ENCODE measurements at regions not wholly inside any gene's neighbourhood (a gene's known extent, or its start where the extent isn't known, plus 50 kb on each side); places are given as distances from the start of the nearest gene placed in this dataset.
"Not testable (repeated sequence)": the region's sequence is repeated elsewhere in the genome, so short reads cannot be mapped to it uniquely, and the experiment has no call there.

GRCh38 chrY:7415157-7415633 is 503.6 kb upstream of the AMELY start:
- no peaks in the 10 kb centered on the region for H3K27me3 Mint-ChIP-seq
- H3K27ac Mint-ChIP-seq = no peak overlapping the region
- DNase-seq = no peak

DNA sequence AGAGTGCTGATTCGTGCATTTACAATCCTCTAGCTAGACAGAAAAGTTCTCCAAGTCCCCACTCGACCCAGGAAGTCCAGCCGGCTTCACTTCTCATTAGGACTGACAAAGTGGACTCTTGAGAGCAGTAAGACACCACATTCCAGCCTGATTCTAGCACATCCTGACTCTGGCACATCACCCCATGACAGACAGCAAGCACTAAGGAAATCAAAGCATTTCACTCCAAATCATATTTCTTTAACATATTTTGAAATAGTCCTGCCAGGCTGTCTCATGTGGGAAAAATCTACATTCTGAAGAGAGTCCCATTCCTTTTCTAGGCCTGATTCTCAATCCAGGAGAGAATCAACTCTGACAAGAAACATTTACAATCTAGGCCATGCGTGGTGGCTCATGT is 478.5 kb upstream of the AMELY start:
- DNase-seq (no peak), ATAC-seq (no peak)
- Mint-ChIP-seq H3K9me3 (peaks cover 29% of the 10 kb centered on the region), H3K27me3 (no peaks in the 10 kb centered on the region), H3K27ac (no peak overlapping the region), H3K36me3 (ENCODE audit: low read depth) (peaks cover 31% of the 10 kb centered on the region), H3K4me1 (no peaks in the 10 kb centered on the region), H3K4me3 (no peak overlapping the region)

More at GRCh38 chrY:7415157-7415633, 503.6 kb upstream of the AMELY start:
- H3K9me3 Mint-ChIP-seq = peaks cover 3% of the 10 kb centered on the region
- no peak overlapping the region for H3K4me3 Mint-ChIP-seq
- ATAC-seq = no peak
- no peaks in the 10 kb centered on the region for H3K36me3 Mint-ChIP-seq (ENCODE audit: low read depth)
- no peaks in the 10 kb centered on the region for H3K4me1 Mint-ChIP-seq

GRCh38 chrY:7382988-7383387 is 471.4 kb upstream of the AMELY start:
- ATAC-seq (no peak), DNase-seq (no peak)
- Mint-ChIP-seq H3K27ac (peak overlapping the region; percentile 47), H3K27me3 (no peaks in the 10 kb centered on the region), H3K36me3 (ENCODE audit: low read depth) (peaks cover 22% of the 10 kb centered on the region), H3K9me3 (no peaks in the 10 kb centered on the region), H3K4me1 (peaks cover 9% of the 10 kb centered on the region), H3K4me3 (no peak overlapping the region)

DNA sequence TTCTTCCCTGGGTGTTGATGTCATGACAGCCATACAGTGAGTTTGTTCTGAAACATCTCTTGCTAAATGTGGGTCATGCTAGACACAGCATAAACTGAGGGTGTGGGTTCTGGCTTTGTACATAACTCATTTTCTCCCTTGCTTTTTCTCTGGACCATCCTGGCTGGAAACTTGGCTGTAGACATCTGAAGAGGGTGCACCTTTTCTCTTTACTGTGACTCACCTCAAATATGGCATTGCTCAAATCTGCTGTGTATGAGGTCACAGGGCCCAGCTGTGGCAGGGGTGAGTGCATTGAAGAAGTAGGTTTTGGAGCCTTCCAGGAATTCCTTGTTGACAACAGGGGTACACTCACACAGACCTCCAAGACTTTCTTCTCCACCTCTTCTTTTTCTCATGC is 465.5 kb upstream of the AMELY start:
- ATAC-seq (no peak), DNase-seq (no peak)
- no peaks in the 10 kb centered on the region for H3K4me1 Mint-ChIP-seq
- peaks cover 18% of the 10 kb centered on the region for H3K36me3 Mint-ChIP-seq (ENCODE audit: low read depth)
- no peaks in the 10 kb centered on the region for H3K9me3 Mint-ChIP-seq
- no peaks in the 10 kb centered on the region for H3K27me3 Mint-ChIP-seq
- no peak overlapping the region for H3K4me3 Mint-ChIP-seq
- H3K27ac Mint-ChIP-seq = peak overlapping the region; percentile 39

- not testable (repeated sequence) for H3K4me3 Mint-ChIP-seq; H3K27ac Mint-ChIP-seq; H3K27me3 Mint-ChIP-seq; ATAC-seq; DNase-seq; H3K36me3 Mint-ChIP-seq (ENCODE audit: low read depth); H3K4me1 Mint-ChIP-seq; H3K9me3 Mint-ChIP-seq
These were observed 462.9 kb upstream of the AMELY start for GRCh38 chrY:7374485-7374884.

DNA sequence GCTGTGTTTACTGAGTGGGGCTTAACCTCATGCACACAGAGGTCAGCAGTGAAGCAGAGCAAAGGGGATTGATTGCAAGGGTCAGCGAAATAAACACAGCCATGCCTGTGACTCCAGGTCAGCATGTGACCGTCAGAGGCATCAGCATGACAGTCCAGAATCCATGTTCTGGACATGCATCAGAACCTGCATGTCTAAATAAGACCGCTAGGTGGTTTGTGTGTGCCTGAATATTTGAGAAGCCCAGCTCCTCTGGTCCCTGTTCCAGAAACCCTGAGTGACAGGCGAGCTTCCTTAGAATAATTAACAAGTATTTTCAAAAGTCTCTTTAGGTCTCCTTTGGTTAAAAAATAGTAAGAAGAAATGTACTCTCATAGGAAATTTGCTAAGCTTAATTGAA is 460.4 kb upstream of the AMELY start:
- H3K4me1 Mint-ChIP-seq; H3K27me3 Mint-ChIP-seq; ATAC-seq; H3K27ac Mint-ChIP-seq; H3K4me3 Mint-ChIP-seq; DNase-seq; H3K36me3 Mint-ChIP-seq (ENCODE audit: low read depth); H3K9me3 Mint-ChIP-seq: not testable (repeated sequence)

DNA sequence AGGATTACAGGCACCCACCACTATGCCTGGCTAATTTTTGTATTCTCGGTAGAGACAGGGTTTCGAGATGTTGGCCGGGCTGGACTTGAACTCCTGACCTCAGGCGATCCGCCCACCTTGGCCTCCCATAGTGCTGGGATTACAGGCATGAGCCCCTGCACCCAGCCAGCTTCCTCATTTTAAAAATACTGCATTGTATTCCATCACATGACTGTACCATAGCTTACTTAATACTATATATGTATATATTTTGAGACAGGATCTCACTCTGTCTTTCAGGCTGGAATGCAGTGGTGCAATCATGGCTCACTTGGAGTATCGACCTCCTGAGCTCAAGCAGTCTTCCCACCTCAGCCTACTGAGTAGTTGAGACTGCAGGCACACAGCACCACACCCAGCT is 459.5 kb upstream of the AMELY start:
- not testable (repeated sequence) for H3K27ac Mint-ChIP-seq; H3K36me3 Mint-ChIP-seq (ENCODE audit: low read depth); H3K9me3 Mint-ChIP-seq; H3K4me1 Mint-ChIP-seq; ATAC-seq; H3K4me3 Mint-ChIP-seq; H3K27me3 Mint-ChIP-seq; DNase-seq

DNA sequence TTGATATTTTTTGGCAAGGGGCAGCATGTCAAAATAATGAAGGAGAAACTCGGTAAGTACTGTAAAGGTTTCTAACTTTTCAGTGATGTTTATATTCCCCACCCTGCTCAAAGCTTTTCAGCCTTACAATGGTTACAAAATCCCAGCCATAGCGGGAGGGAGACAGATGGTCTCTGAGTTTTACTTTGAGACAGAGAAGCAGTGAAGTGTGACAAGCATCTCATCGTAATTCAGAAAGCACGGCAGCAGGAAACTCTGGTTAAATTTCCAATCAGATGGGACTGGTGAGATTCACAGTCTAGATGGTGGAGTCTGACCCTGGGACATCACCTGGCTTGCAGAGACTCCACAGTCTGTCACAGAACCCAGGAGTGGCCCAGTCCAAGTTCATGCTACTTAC is 448.0 kb upstream of the AMELY start:
- no peak overlapping the region for H3K4me3 Mint-ChIP-seq
- DNase-seq (no peak), ATAC-seq (no peak)
- H3K27me3 Mint-ChIP-seq = no peaks in the 10 kb centered on the region
- no peaks in the 10 kb centered on the region for H3K9me3 Mint-ChIP-seq
- H3K4me1 Mint-ChIP-seq = peaks cover 3% of the 10 kb centered on the region
- no peak overlapping the region for H3K27ac Mint-ChIP-seq
- peaks cover 41% of the 10 kb centered on the region for H3K36me3 Mint-ChIP-seq (ENCODE audit: low read depth)

DNA sequence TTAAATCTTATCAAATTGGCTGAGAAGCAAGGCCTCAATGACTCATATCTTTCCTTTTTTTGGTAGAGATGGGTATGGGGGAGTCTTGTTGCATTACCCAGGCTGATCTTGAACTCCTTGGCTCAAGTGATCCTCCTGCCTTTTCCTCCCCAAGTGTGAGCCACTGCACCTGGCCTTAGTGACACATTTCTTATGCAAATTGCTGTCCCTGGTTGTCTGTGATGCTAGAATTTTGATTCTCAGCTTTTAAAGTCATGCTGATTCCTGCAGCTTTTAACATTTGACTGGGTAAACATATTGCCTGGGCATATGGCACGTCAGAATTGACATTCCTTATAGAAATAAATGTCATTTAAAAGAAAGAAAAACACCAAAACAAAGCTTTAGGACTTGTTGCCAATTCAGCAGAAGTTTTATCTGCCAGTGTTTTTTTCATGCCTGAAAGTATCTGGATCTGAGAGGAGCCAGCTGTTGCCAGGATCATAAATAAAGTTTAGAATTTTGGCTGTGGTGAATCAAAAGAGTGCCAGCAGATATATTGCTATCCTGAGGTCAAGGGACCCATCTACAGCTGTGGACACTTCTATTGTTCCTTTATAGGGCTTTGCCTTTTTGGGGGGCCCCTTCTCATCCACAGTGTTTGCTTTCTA is 446.7 kb upstream of the AMELY start:
- Mint-ChIP-seq H3K27me3 (no peaks in the 10 kb centered on the region), H3K36me3 (ENCODE audit: low read depth) (peaks cover 43% of the 10 kb centered on the region), H3K27ac (no peak overlapping the region), H3K9me3 (no peaks in the 10 kb centered on the region), H3K4me3 (no peak overlapping the region), H3K4me1 (peaks cover 3% of the 10 kb centered on the region)
- DNase-seq (no peak), ATAC-seq (peak; percentile 49)

GRCh38 chrY:7355891-7356290 is 444.3 kb upstream of the AMELY start:
- not testable (repeated sequence) for H3K27me3 Mint-ChIP-seq, ATAC-seq, H3K9me3 Mint-ChIP-seq, DNase-seq, H3K4me3 Mint-ChIP-seq, H3K27ac Mint-ChIP-seq, H3K4me1 Mint-ChIP-seq
- H3K36me3 Mint-ChIP-seq (ENCODE audit: low read depth) = peaks cover 46% of the 10 kb centered on the region

DNA sequence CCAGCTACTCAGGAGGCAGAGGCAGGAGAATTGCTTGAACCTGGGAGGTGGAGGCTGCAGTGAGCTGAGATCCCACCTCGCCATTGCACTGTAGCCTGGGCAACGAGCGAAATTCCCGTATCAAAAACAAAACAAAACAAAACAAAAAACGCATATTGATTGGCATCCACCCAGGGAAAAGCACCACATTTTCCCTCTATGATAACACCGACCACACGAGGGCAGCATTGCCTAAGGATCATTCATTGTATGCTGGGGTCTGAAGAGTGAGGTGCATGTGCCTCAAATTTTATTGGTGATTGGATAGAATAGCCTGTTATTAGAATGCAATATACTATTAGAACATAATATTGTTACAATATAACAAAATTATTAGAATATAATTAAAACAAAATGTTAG is 433.1 kb upstream of the AMELY start:
- H3K27ac Mint-ChIP-seq = peak overlapping the region; percentile 72
- ATAC-seq (no peak), DNase-seq (peak; percentile 51)
- peaks cover 20% of the 10 kb centered on the region for H3K36me3 Mint-ChIP-seq (ENCODE audit: low read depth)
- H3K4me1 Mint-ChIP-seq = peaks cover 24% of the 10 kb centered on the region
- no peak overlapping the region for H3K4me3 Mint-ChIP-seq
- H3K27me3 Mint-ChIP-seq = no peaks in the 10 kb centered on the region
- H3K9me3 Mint-ChIP-seq = no peaks in the 10 kb centered on the region

DNA sequence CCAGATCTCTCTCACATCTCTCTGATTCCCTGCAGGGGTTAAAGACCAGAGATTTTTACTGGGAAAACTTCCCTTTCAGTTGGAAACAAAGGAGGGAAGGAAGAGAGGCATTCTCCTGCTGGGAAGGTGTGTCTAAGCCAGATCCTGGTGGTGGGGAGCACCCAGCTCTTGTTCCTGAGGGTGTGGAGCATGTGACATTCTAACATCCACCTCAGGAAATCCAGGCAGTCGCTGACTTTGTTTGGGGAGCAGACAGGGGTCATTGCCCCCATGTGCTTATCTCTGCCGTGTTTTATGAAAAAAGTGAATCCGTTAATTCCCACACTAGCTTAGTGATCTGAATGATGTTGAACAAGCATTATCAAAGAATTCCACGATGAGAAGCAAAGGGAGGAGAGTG is 431.7 kb upstream of the AMELY start:
- no peaks in the 10 kb centered on the region for H3K9me3 Mint-ChIP-seq
- DNase-seq (no peak), ATAC-seq (no peak)
- H3K36me3 Mint-ChIP-seq (ENCODE audit: low read depth) = peaks cover 24% of the 10 kb centered on the region
- no peaks in the 10 kb centered on the region for H3K27me3 Mint-ChIP-seq
- peaks cover 36% of the 10 kb centered on the region for H3K4me1 Mint-ChIP-seq
- H3K4me3 Mint-ChIP-seq = no peak overlapping the region
- peak overlapping the region; percentile 86 for H3K27ac Mint-ChIP-seq

DNA sequence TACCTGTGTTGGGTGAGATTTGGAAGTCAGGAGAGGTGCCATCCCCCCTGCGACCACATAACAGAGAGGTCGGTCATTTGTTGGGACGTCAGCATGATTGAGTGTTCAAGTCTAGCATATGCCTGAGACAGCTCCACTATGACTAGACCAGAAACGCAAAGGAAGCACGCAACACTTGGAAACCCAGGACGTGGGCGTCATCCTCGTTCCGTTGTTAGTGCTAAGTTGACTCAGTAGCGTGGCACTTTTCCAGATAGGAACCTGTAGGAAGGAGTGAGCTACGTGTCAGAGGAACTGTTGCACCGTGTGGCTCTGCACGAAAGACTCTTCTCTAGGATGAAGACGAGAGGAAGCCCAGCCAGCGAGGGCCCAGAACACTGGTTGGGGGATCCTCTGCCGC is 431.2 kb upstream of the AMELY start:
- H3K36me3 Mint-ChIP-seq (ENCODE audit: low read depth) = peaks cover 29% of the 10 kb centered on the region
- ATAC-seq (peak; percentile 65), DNase-seq (peak; percentile 8)
- not testable (repeated sequence) for H3K27me3 Mint-ChIP-seq, H3K4me3 Mint-ChIP-seq, H3K9me3 Mint-ChIP-seq
- H3K4me1 Mint-ChIP-seq = peaks cover 41% of the 10 kb centered on the region
- peak overlapping the region; percentile 86 for H3K27ac Mint-ChIP-seq

DNA sequence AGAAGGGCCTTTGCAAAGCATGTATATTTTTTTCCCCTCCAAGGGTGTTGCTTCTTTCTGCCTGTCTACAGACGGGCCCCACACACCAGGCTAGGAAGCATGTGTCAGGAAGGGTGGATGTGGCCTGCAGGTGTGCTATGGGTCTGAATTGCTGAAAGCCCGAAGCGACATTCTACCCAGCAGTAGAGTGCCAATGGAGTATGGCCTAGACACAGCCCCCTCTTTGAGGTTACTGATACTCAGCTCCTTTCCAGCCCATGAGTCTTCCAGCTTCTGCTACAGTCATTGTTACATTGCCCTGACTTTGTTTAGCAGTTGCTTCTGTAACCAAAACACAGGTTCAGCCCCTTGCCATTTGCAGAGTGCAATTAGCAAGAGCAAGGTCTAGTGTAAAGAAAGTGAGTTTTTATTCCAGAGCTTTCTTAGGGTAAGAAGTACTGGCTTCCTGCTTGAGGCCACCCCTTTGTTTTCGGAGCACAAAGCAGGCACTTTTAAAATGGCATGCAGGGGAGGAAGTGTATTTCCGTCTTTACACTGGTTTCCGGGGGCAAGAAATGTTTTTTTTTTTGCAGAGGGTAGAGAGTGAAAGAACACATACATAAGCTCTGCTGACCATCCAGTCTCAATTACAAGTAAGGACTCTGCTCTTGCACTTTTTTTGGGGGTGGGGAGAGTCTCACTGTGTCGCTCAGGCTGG is 428.0 kb upstream of the AMELY start:
- Mint-ChIP-seq H3K36me3 (ENCODE audit: low read depth) (peaks cover 36% of the 10 kb centered on the region), H3K27me3 (no peaks in the 10 kb centered on the region), H3K9me3 (no peaks in the 10 kb centered on the region), H3K4me3 (peak overlapping the region; percentile 14), H3K4me1 (peaks cover 63% of the 10 kb centered on the region), H3K27ac (peak overlapping the region; percentile 81)
- DNase-seq (no peak), ATAC-seq (peak; percentile 53)

GRCh38 chrY:7336023-7336873 is 424.7 kb upstream of the AMELY start:
- DNase-seq (no peak), ATAC-seq (peak; percentile 35)
- H3K9me3 Mint-ChIP-seq = no peaks in the 10 kb centered on the region
- H3K27me3 Mint-ChIP-seq = no peaks in the 10 kb centered on the region
- peaks cover 69% of the 10 kb centered on the region for H3K4me1 Mint-ChIP-seq
- peak overlapping the region; percentile 70 for H3K27ac Mint-ChIP-seq
- peaks cover 40% of the 10 kb centered on the region for H3K36me3 Mint-ChIP-seq (ENCODE audit: low read depth)
- no peak overlapping the region for H3K4me3 Mint-ChIP-seq
